Ishikawa (cell line): ENCODE measurements at regions not wholly inside any gene's neighbourhood (a gene's known extent, or its start where the extent isn't known, plus 50 kb on each side); places are given as distances from the start of the nearest gene placed in this dataset.

Experiments used
- CEBPB ChIP-seq: IDR thresholded peaks from 2 replicates; pipeline ENCODE4 v1.6.1; 2012
- CREB1 ChIP-seq: IDR thresholded peaks from 2 replicates; pipeline ENCODE4 v1.6.1; 2012; ENCODE audit warnings: low read depth
- EGR1 ChIP-seq: IDR thresholded peaks from 2 replicates; pipeline ENCODE4 v1.6.1; 2012
- EP300 ChIP-seq: IDR thresholded peaks from 2 replicates; pipeline ENCODE4 v1.6.1; 2012; ENCODE audit warnings: borderline replicate concordance
- MAX ChIP-seq: IDR thresholded peaks from 2 replicates; pipeline ENCODE4 v1.6.1; 2012
- NFIC ChIP-seq: IDR thresholded peaks from 2 replicates; pipeline ENCODE4 v1.6.1; 2012
- RAD21 ChIP-seq: IDR thresholded peaks from 2 replicates; pipeline ENCODE4 v1.6.1; 2012; ENCODE audit warnings: low read depth
- REST ChIP-seq: IDR thresholded peaks from 2 replicates; pipeline ENCODE4 v1.6.1; 2012; ENCODE audit warnings: low read depth, mild to moderate bottlenecking
- TAF1 ChIP-seq: IDR thresholded peaks from 2 replicates; pipeline ENCODE4 v1.6.1; 2012; ENCODE audit warnings: low read depth, mild to moderate bottlenecking
- YY1 ChIP-seq: IDR thresholded peaks from 2 replicates; pipeline ENCODE4 v1.6.1; 2012; ENCODE audit warnings: low read depth
- ZBTB7A ChIP-seq: IDR thresholded peaks from 2 replicates; pipeline ENCODE4 v1.6.1; 2012; ENCODE audit warnings: low read depth

- no peak for TF ChIP-seq EP300
- no peak for TF ChIP-seq YY1
- no peak for TF ChIP-seq CREB1
- TF ChIP-seq REST, result no peak
- no peak for TF ChIP-seq CEBPB
- TF ChIP-seq MAX, result no peak
- TF ChIP-seq RAD21, result no peak
- no peak for TF ChIP-seq TAF1
- TF ChIP-seq EGR1, result no peak
- TF ChIP-seq NFIC, result no peak
- TF ChIP-seq ZBTB7A, result no peak
Observed at GRCh38 chr11:98047647-98048046, 973.1 kb upstream of the CNTN5 start.
